OCI-LY1 (cell line): ENCODE measurements at regions not wholly inside any gene's neighbourhood (a gene's known extent, or its start where the extent isn't known, plus 50 kb on each side); places are given as distances from the start of the nearest gene placed in this dataset.

Experiments used
- H2AFZ ChIP-seq: fragments of 200-600 bp; sonication (generic), shearing (Covaris generic); 2 replicates; pipeline ENCODE4 v1.6.0; 2014; ENCODE audit warnings: antibody characterized with exemption, mild to moderate bottlenecking, low read length
- H3F3A ChIP-seq: fragments of 200-600 bp; sonication (generic), shearing (Covaris generic); 2 replicates; pipeline ENCODE4 v1.6.0; 2014; ENCODE audit warnings: mild to moderate bottlenecking, antibody characterized with exemption, low read length, moderate library complexity; ENCODE audit not compliant: insufficient read depth
- H3K27ac ChIP-seq: fragments of 200-600 bp; sonication (generic); 2 replicates; pipeline ENCODE4 v1.5.1; 2014; ENCODE audit warnings: low read length, mixed run types, mild to moderate bottlenecking, low read depth; ENCODE audit not compliant: poor library complexity, severe bottlenecking
- H3K27me3 ChIP-seq: fragments of 200-600 bp; sonication (generic); 2 replicates; pipeline ENCODE4 v1.6.0; 2014; ENCODE audit warnings: antibody characterized with exemption, mild to moderate bottlenecking, low read length, moderate library complexity; ENCODE audit not compliant: insufficient read depth
- H3K36me3 ChIP-seq: fragments of 200-600 bp; sonication (generic); 2 replicates; pipeline ENCODE4 v1.6.1; 2014; ENCODE audit warnings: mild to moderate bottlenecking, antibody characterized with exemption, low read length, moderate library complexity, mixed read lengths; ENCODE audit not compliant: insufficient read depth
- H3K4me1 ChIP-seq: fragments of 200-600 bp; sonication (generic); 2 replicates; pipeline ENCODE4 v1.5.1; 2014; ENCODE audit warnings: mild to moderate bottlenecking, low read length, moderate library complexity; ENCODE audit not compliant: insufficient read depth, severe bottlenecking
- H3K4me2 ChIP-seq: fragments of 200-600 bp; sonication (generic), shearing (Covaris generic); 2 replicates; pipeline ENCODE4 v1.6.1; 2014; ENCODE audit warnings: low read length
- H3K4me3 ChIP-seq: fragments of 200-600 bp; sonication (generic); 2 replicates; pipeline ENCODE4 v1.5.1; 2014; ENCODE audit warnings: low read length, low read depth, mild to moderate bottlenecking, mixed read lengths; ENCODE audit not compliant: poor library complexity, severe bottlenecking
- H3K79me2 ChIP-seq: fragments of 200-600 bp; shearing (Covaris generic); 2 replicates; pipeline ENCODE4 v1.6.1; 2016; ENCODE audit warnings: mixed run types, low read length, mixed read lengths; ENCODE audit not compliant: insufficient read depth
- H3K9ac ChIP-seq: fragments of 200-600 bp; sonication (generic), shearing (Covaris generic); 2 replicates; pipeline ENCODE4 v1.6.1; 2014; ENCODE audit warnings: mild to moderate bottlenecking, low read length, mixed read lengths
- H3K9me2 ChIP-seq: fragments of 200-600 bp; sonication (generic), shearing (Covaris generic); 2 replicates; pipeline ENCODE4 v1.6.1; 2014; ENCODE audit warnings: low read depth, mild to moderate bottlenecking, low read length, mixed read lengths
- H3K9me3 ChIP-seq: fragments of 200-600 bp; shearing (Covaris generic); 2 replicates; pipeline ENCODE4 v1.6.1; 2014; ENCODE audit warnings: low read length, mixed read lengths
- H4K20me1 ChIP-seq: fragments of 200-600 bp; sonication (generic), shearing (Covaris generic); 2 replicates; pipeline ENCODE4 v1.6.0; 2016; ENCODE audit warnings: mild to moderate bottlenecking, low read length; ENCODE audit not compliant: insufficient read depth
- EZH2 ChIP-seq: fragments of 200-600 bp; sonication (generic), shearing (Covaris generic); IDR thresholded peaks from 2 replicates; pipeline ENCODE4 v1.8.0; 2017; ENCODE audit warnings: borderline replicate concordance, mixed run types, mild to moderate bottlenecking, antibody characterized with exemption, low read length, moderate library complexity, mixed read lengths
- TF ChIP-seq, protein P1 (sequence below): fragments of 200-600 bp; sonication (generic), shearing (Covaris generic); IDR thresholded peaks from 2 replicates; pipeline ENCODE4 v1.5.1; 2017; ENCODE audit warnings: mild to moderate bottlenecking, antibody characterized with exemption, low read length, moderate library complexity, mixed read lengths

DNA sequence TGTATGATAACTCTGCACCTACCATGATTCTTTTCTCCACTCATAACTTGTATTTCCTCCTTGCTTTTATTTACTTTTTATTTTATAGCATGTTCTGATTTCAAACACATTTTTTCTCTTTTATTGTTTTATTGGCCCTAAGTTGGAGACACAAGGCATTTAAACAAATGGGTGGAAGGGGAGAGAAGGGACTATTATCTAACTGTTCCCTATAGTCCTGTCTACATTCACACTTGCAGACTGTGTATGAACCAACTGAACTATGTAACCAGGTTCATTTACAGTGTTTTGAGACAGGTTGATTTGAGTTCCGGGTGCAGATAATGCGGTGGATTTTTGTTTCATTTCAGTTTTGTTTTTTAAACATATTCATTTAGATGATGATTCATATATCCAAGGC, 830.6 kb upstream of the SEMA6A start:
- no peak for TF ChIP-seq EZH2
- TF ChIP-seq, protein P1, sequence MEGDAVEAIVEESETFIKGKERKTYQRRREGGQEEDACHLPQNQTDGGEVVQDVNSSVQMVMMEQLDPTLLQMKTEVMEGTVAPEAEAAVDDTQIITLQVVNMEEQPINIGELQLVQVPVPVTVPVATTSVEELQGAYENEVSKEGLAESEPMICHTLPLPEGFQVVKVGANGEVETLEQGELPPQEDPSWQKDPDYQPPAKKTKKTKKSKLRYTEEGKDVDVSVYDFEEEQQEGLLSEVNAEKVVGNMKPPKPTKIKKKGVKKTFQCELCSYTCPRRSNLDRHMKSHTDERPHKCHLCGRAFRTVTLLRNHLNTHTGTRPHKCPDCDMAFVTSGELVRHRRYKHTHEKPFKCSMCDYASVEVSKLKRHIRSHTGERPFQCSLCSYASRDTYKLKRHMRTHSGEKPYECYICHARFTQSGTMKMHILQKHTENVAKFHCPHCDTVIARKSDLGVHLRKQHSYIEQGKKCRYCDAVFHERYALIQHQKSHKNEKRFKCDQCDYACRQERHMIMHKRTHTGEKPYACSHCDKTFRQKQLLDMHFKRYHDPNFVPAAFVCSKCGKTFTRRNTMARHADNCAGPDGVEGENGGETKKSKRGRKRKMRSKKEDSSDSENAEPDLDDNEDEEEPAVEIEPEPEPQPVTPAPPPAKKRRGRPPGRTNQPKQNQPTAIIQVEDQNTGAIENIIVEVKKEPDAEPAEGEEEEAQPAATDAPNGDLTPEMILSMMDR: no peak
- Histone ChIP-seq H3K4me3 (no peak overlapping the region), H3K4me2 (no peak overlapping the region), H3K9me3 (no peaks in the 10 kb centered on the region), H3K9me2 (no peaks in the 10 kb centered on the region), H3K27ac (no peak overlapping the region), H3K4me1 (no peaks in the 10 kb centered on the region), H4K20me1 (no peaks in the 10 kb centered on the region), H3F3A (no peaks in the 10 kb centered on the region), H2AFZ (no peak overlapping the region), H3K79me2 (no peaks in the 10 kb centered on the region), H3K36me3 (no peaks in the 10 kb centered on the region), H3K27me3 (no peaks in the 10 kb centered on the region), H3K9ac (no peak overlapping the region)

DNA sequence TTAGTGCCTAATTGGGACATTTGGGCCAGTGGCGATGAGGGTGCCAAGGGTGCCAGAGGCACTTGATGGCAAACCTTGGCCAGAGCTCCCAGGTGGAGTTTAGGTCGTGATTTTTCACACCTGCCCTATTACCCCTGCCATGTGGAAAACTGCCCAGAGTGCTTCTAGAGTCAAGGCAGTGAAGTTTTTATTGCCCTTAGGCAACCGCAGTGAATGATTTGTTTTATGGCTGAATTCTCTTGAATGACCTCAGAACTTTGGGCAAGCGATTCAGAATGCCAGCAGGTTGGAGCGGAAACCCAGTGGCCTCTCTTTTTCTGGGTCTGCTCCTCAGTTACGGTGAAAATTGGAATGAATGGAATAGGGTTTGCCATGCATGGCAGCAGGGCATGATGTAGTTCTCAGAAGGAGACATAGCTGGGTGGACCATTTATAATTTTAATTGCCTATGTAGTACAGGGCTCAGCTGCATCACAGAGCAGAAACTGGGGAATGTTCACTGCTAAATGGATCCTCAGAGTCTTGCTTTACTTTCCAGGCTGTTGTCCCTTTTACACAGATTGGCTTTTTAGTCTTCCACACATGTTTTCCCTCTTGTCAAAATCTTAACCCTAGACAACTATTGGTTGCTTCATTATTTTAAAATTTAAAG, 820.0 kb upstream of the SEMA6A start:
- no peaks in the 10 kb centered on the region for H3K36me3 ChIP-seq
- no peaks in the 10 kb centered on the region for H3K4me1 ChIP-seq
- H3K27ac ChIP-seq: no peak overlapping the region
- H3K27me3 ChIP-seq: no peaks in the 10 kb centered on the region
- no peaks in the 10 kb centered on the region for H3F3A ChIP-seq
- no peaks in the 10 kb centered on the region for H3K79me2 ChIP-seq
- H3K9me3 ChIP-seq: no peaks in the 10 kb centered on the region
- H3K9ac ChIP-seq: no peak overlapping the region
- H2AFZ ChIP-seq: no peak overlapping the region
- TF ChIP-seq, protein P1: no peak
- TF ChIP-seq EZH2: no peak
- H3K4me3 ChIP-seq: no peak overlapping the region
- no peaks in the 10 kb centered on the region for H4K20me1 ChIP-seq
- H3K4me2 ChIP-seq: no peak overlapping the region
- H3K9me2 ChIP-seq: no peaks in the 10 kb centered on the region

DNA sequence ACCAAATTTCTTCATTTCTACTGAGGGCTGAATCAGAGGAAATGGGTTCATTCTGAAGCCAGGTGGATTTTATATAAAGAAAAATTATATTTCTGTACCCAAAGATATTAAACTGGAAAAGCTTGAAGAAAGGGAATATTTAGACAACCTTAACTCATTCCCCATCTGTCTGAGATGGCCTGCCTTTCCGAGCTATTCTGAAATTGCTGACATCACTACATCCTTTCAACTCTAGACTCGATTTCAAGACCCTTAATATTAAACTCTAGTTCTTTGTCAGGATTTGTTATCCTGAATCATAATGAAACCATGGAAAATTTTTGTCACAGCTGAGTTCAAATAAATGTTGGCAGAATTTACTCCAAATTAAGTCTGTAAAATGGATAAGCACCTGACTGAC, 818.5 kb upstream of the SEMA6A start:
- TF ChIP-seq, protein P1: no peak
- TF ChIP-seq EZH2: no peak
- no peak overlapping the region for H3K9ac ChIP-seq
- no peaks in the 10 kb centered on the region for H3K9me2 ChIP-seq
- H3K4me2 ChIP-seq: no peak overlapping the region
- H3K79me2 ChIP-seq: no peaks in the 10 kb centered on the region
- H2AFZ ChIP-seq: no peak overlapping the region
- H4K20me1 ChIP-seq: no peaks in the 10 kb centered on the region
- no peak overlapping the region for H3K27ac ChIP-seq
- H3K4me1 ChIP-seq: no peaks in the 10 kb centered on the region
- no peaks in the 10 kb centered on the region for H3K27me3 ChIP-seq
- H3K9me3 ChIP-seq: no peaks in the 10 kb centered on the region
- H3K4me3 ChIP-seq: no peak overlapping the region
- no peaks in the 10 kb centered on the region for H3K36me3 ChIP-seq
- no peaks in the 10 kb centered on the region for H3F3A ChIP-seq
